Astrocyte of the cerebellum (primary cell): ENCODE measurements at regions not wholly inside any gene's neighbourhood (a gene's known extent, or its start where the extent isn't known, plus 50 kb on each side); places are given as distances from the start of the nearest gene placed in this dataset.

Experiments used
- DNase-seq: peaks from one replicate; pipeline ENCODE4 v3.0.0-alpha.2; 2011; ENCODE audit warnings: low read depth
- H3K4me3 ChIP-seq: 2 replicates; pipeline ENCODE4 v1.5.1; 2011; ENCODE audit warnings: mild to moderate bottlenecking, low read depth, low read length, moderate library complexity
- in situ Hi-C: cut with HindIII; loops from 2 replicates; pipeline ENCODE4 v1.10.0; 2017; ENCODE audit warnings: low sequenced_read_pairs
- TF ChIP-seq, protein P1 (sequence below): IDR thresholded peaks from 2 replicates; pipeline ENCODE4 v1.5.1; 2012; ENCODE audit warnings: low read length, low read depth, moderate library complexity, mild to moderate bottlenecking; ENCODE audit errors: missing control alignments

- DNase-seq, result no peak
- TF ChIP-seq, protein P1, sequence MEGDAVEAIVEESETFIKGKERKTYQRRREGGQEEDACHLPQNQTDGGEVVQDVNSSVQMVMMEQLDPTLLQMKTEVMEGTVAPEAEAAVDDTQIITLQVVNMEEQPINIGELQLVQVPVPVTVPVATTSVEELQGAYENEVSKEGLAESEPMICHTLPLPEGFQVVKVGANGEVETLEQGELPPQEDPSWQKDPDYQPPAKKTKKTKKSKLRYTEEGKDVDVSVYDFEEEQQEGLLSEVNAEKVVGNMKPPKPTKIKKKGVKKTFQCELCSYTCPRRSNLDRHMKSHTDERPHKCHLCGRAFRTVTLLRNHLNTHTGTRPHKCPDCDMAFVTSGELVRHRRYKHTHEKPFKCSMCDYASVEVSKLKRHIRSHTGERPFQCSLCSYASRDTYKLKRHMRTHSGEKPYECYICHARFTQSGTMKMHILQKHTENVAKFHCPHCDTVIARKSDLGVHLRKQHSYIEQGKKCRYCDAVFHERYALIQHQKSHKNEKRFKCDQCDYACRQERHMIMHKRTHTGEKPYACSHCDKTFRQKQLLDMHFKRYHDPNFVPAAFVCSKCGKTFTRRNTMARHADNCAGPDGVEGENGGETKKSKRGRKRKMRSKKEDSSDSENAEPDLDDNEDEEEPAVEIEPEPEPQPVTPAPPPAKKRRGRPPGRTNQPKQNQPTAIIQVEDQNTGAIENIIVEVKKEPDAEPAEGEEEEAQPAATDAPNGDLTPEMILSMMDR, result no peak
- no peak overlapping the region for H3K4me3 ChIP-seq
- in situ Hi-C loops, result no loop called here
Measured at GRCh38 chr15:70260580-70260979, 162.9 kb upstream of the TLE3 start.

DNA sequence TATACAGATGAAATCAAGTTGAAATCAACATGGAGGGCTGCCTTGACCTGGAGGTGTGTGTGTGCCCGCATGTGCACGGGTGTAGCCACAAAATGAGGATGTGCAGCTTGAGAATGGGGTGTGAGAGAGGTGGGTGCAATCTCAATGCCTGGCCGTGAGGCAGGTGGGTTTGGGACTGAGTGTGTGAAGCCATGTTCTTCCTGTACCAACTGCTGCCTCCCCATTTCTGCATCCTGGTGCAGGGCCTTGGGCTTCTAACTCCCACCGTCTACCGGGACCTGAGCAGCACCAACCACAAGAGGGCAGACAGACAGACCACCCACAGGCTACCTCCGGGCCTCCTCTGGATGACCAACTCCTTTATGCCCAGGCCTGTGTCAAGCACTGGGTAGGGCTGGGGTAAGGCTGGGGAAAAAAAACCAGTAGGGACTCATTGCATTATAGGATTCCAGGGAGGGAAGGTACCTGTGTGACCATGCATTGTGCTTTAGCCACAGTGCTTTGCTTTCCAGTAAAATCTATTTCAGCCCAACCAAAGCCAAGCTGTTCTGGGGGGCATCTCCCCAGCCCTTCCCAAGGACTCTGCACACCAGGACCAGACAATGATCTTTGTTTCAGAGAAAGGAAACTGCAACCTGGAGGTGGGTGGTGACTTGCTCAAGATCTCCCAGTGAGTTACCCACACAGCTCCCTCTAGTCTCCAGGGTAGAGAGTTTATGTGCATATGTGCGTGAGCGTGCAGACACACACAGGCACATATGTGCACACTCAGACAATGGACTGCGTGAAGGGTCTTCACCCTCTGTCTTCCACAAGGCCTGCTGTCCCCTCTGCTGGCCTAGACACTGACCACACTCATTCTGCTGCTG, 162.2 kb upstream of the TLE3 start:
- in situ Hi-C loops, result no loop called here
- no peak for DNase-seq
- no peak overlapping the region for H3K4me3 ChIP-seq
- TF ChIP-seq, protein P1, result peak; percentile 25

GRCh38 chr15:70259028-70259424, 161.3 kb upstream of the TLE3 start:
- DNase-seq, result no peak
- TF ChIP-seq, protein P1, result no peak
- in situ Hi-C loops, result no loop called here
- H3K4me3 ChIP-seq, result no peak overlapping the region

DNA sequence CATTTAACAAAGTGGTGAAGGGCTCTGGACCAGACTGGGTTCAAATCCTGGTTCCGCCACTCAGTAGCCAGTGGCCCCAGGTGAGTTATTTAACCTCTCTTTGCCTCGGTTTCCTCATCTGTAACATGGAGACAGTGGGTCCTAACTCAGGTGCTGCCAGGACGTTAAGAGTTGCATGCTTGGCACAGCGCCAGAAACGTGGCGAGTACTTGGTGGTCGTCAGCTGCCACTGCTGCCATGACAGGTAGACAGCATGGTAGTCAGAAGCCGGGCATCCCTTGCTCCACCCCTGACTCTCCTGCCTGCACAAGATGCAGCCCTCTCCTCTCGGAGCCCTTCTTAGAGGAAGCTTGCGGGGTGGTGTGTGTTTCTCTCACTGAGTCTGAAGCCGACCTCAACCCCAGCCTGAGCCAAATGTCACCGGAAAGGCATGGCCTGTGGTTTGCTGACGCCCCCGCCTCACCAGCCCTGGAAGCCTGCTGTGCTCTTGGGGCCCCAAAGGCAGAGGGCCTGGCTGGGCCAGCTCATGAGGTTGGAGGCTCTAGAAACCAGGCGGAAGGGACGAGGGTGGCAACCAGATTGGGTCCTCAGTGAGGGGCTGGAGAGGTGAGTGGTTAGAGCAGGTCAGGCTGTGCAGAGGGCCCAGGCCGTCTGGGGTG, 160.8 kb upstream of the TLE3 start:
- DNase-seq, result no peak
- TF ChIP-seq, protein P1, result no peak
- H3K4me3 ChIP-seq, result no peak overlapping the region
- in situ Hi-C loops, result no loop called here

GRCh38 chr15:70257573-70258248, 160.0 kb upstream of the TLE3 start:
- H3K4me3 ChIP-seq, result no peak overlapping the region
- in situ Hi-C loops, result no loop called here
- DNase-seq, result no peak
- TF ChIP-seq, protein P1, result no peak

DNA sequence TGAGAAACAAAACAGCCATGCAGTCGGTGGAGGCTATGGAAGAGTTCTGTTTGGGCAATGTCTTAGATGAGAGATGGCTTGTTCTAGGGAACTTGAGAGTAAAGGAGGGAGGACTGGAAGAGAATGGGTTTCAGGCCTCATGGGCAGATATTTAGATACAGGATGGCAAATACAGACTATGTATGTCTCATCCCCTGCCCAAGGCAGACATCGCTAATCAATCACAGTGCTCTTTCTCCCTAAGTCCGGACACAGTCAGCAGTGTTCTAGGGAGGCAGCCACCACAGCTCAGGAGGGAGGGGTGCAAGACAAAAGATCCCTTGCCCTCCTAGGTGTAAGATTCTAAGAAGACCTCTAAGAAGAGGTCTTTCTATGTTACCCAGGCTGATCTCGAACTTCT, 159.3 kb upstream of the TLE3 start:
- TF ChIP-seq, protein P1, result no peak
- in situ Hi-C loops, result no loop called here
- H3K4me3 ChIP-seq, result no peak overlapping the region
- DNase-seq, result no peak
